ENCODE measurements at regions not wholly inside any gene's neighbourhood (a gene's known extent, or its start where the extent isn't known, plus 50 kb on each side); places are given as distances from the start of the nearest gene placed in this dataset.

- no peaks in the 10 kb centered on the region for H3K4me1 ChIP-seq (ENCODE audit: control insufficient read depth in 4 of 4, insufficient read depth in 4 of 4, low read length in 3 of 4)
- H3K9me3 ChIP-seq (ENCODE audit: control insufficient read depth in 4 of 4, low read length in 3 of 4) = peaks cover 0 to 4% (median 0%) of the 10 kb centered on the region in 4 donors
- DNase-seq (ENCODE audit: low spot score) = no peak
- H3K9ac ChIP-seq (ENCODE audit: low read depth in 1 of 2, low read length in 2 of 2) = no peak overlapping the region
- no peaks in the 10 kb centered on the region for H3K36me3 ChIP-seq (ENCODE audit: control insufficient read depth in 4 of 4, insufficient read depth in 3 of 4, low read depth in 1 of 4, low read length in 3 of 4)
- peaks cover 0 to 2% (median 0%) of the 10 kb centered on the region in 4 donors for H3K27me3 ChIP-seq (ENCODE audit: control insufficient read depth in 4 of 4, insufficient read depth in 4 of 4, low read length in 3 of 4)
- no peak overlapping the region for H3K27ac ChIP-seq (ENCODE audit: low read depth in 1 of 2, low read length in 2 of 2)
- no peak overlapping the region for H3K4me3 ChIP-seq (ENCODE audit: low read depth in 1 of 3, low read length in 3 of 3)
- TF ChIP-seq GABPA (IDR thresholded peaks at IDR 0.05 in 1 of 2, conservative IDR thresholded peaks at IDR 0.05 in 1 of 2) = no peak
- TF ChIP-seq SP1 (IDR thresholded peaks at IDR 0.05) = no peak
- TF ChIP-seq ZBTB33 (IDR thresholded peaks at IDR 0.05) = no peak
- TF ChIP-seq TAF1 (conservative IDR thresholded peaks at IDR 0.05) = no peak
- no peak for TF ChIP-seq FOXA2 (IDR thresholded peaks at IDR 0.05)
- no peak for TF ChIP-seq HNF4A (conservative IDR thresholded peaks at IDR 0.05)
- no peak for TF ChIP-seq CTCF (IDR thresholded peaks at IDR 0.05; ENCODE audit: low read depth, low read length, missing input control)
- no peak for TF ChIP-seq FOXA1 (IDR thresholded peaks at IDR 0.05)
- 89% methylated on average over 8 of the region's 8 CpGs for WGBS
These were observed 527.4 kb upstream of the REG3G start for GRCh38 chr2:78498125-78498524.

- H3K36me3 ChIP-seq (ENCODE audit: control insufficient read depth in 4 of 4, insufficient read depth in 3 of 4, low read depth in 1 of 4, low read length in 3 of 4) = no peaks in the 10 kb centered on the region
- peaks cover 0 to 2% (median 0%) of the 10 kb centered on the region in 4 donors for H3K27me3 ChIP-seq (ENCODE audit: control insufficient read depth in 4 of 4, insufficient read depth in 4 of 4, low read length in 3 of 4)
- H3K9ac ChIP-seq (ENCODE audit: low read depth in 1 of 2, low read length in 2 of 2) = no peak overlapping the region
- H3K4me3 ChIP-seq (ENCODE audit: low read depth in 1 of 3, low read length in 3 of 3) = no peak overlapping the region
- TF ChIP-seq HNF4G (IDR thresholded peaks at IDR 0.05) = no peak
- TF ChIP-seq ATF3 (IDR thresholded peaks at IDR 0.05) = no peak
- TF ChIP-seq JUND (IDR thresholded peaks at IDR 0.05) = no peak
- TF ChIP-seq NR2F2 (IDR thresholded peaks at IDR 0.05) = no peak
- TF ChIP-seq MAX (IDR thresholded peaks at IDR 0.05) = no peak
- no peak for TF ChIP-seq FOXA2 (IDR thresholded peaks at IDR 0.05)
- no peak for TF ChIP-seq RXRA (IDR thresholded peaks at IDR 0.05)
- no peak for TF ChIP-seq EGR1 (IDR thresholded peaks at IDR 0.05; ENCODE audit: low read depth in 2 of 2)
- no peak for TF ChIP-seq RAD21 (IDR thresholded peaks at IDR 0.05)
- no peak for TF ChIP-seq TAF1 (conservative IDR thresholded peaks at IDR 0.05)
- TF ChIP-seq REST (IDR thresholded peaks at IDR 0.05) = no peak
- no peak for TF ChIP-seq HNF4A (conservative IDR thresholded peaks at IDR 0.05)
- TF ChIP-seq CTCF (IDR thresholded peaks at IDR 0.05; ENCODE audit: low read depth, low read length, missing input control) = no peak
- TF ChIP-seq GABPA (IDR thresholded peaks at IDR 0.05 in 1 of 2, conservative IDR thresholded peaks at IDR 0.05 in 1 of 2) = no peak
- TF ChIP-seq YY1 (IDR thresholded peaks at IDR 0.05) = no peak
- TF ChIP-seq ZBTB33 (IDR thresholded peaks at IDR 0.05) = no peak
- no peak for TF ChIP-seq FOXA1 (IDR thresholded peaks at IDR 0.05)
- peaks cover 0 to 6% (median 0%) of the 10 kb centered on the region in 4 donors for H3K9me3 ChIP-seq (ENCODE audit: control insufficient read depth in 4 of 4, low read length in 3 of 4)
- DNase-seq (ENCODE audit: low spot score) = no peak
- no peaks in the 10 kb centered on the region for H3K4me1 ChIP-seq (ENCODE audit: control insufficient read depth in 4 of 4, insufficient read depth in 4 of 4, low read length in 3 of 4)
- no peak overlapping the region for H3K27ac ChIP-seq (ENCODE audit: low read depth in 1 of 2, low read length in 2 of 2)
- WGBS = 88% methylated on average over 1 of the region's 1 CpG
These were observed 519.2 kb upstream of the REG3G start for GRCh38 chr2:78506301-78506700.
